GM12891 (cell line): ENCODE measurements at regions not wholly inside any gene's neighbourhood (a gene's known extent, or its start where the extent isn't known, plus 50 kb on each side); places are given as distances from the start of the nearest gene placed in this dataset.

Source experiments
- DNase-seq: peaks from one replicate; pipeline ENCODE4 v3.0.0; 2011; ENCODE audit warnings: low spot score; ENCODE audit not compliant: insufficient read length
- FAIRE-seq: peaks from 2 replicates; lab custom pipeline; 2011; peaks lifted over from hg19 to GRCh38; lab: Jason Lieb, UNC
- PAX5 ChIP-seq: IDR thresholded peaks from 2 replicates; pipeline ENCODE4 v1.6.1; 2011; ENCODE audit warnings: low read length, moderate library complexity, mild to moderate bottlenecking; ENCODE audit not compliant: insufficient read depth, severe bottlenecking
- POLR2A ChIP-seq: IDR thresholded peaks from 2 replicates; pipeline ENCODE4 v1.6.1; 2011; ENCODE audit warnings: low read depth, low read length, control low read depth
- POLR2AphosphoS5 ChIP-seq: IDR thresholded peaks from 2 replicates; pipeline ENCODE4 v1.6.1; 2011; ENCODE audit warnings: low read depth, low read length, control low read depth
- POU2F2 ChIP-seq: IDR thresholded peaks from 2 replicates; pipeline ENCODE4 v1.6.1; 2011; ENCODE audit warnings: low read depth, mild to moderate bottlenecking, control low read depth, low read length, moderate library complexity
- SPI1 ChIP-seq: IDR thresholded peaks from 2 replicates; pipeline ENCODE4 v1.6.1; 2011; ENCODE audit warnings: low read depth, low read length, control low read depth
- TAF1 ChIP-seq: IDR thresholded peaks from 2 replicates; pipeline ENCODE4 v1.6.1; 2011; ENCODE audit warnings: low read depth, low read length, control low read depth

GRCh38 chr18:76167845-76168621, 327.0 kb downstream of the ZNF516 start:
- TF ChIP-seq POLR2AphosphoS5 (no peak), POLR2A (no peak), SPI1 (no peak), POU2F2 (no peak), TAF1 (no peak), PAX5 (no peak)
- DNase-seq (no peak), FAIRE-seq (no peak)

- FAIRE-seq: no peak
- TF ChIP-seq POLR2AphosphoS5 (no peak), PAX5 (no peak), SPI1 (no peak), POU2F2 (no peak), TAF1 (no peak), POLR2A (no peak)
- no peak for DNase-seq
These were observed 327.6 kb downstream of the ZNF516 start for GRCh38 chr18:76167410-76167809.

- no peak for TF ChIP-seq POU2F2
- TF ChIP-seq SPI1: no peak
- no peak for TF ChIP-seq POLR2AphosphoS5
- TF ChIP-seq POLR2A: no peak
- no peak for TF ChIP-seq TAF1
- no peak for TF ChIP-seq PAX5
- no peak for FAIRE-seq
- DNase-seq: no peak
These were observed 332.2 kb downstream of the ZNF516 start for GRCh38 chr18:76162886-76163285.

- TF ChIP-seq POU2F2 (no peak), SPI1 (no peak), PAX5 (no peak), TAF1 (no peak), POLR2AphosphoS5 (no peak), POLR2A (no peak)
- FAIRE-seq: no peak
- no peak for DNase-seq
These were observed 333.1 kb downstream of the ZNF516 start for GRCh38 chr18:76161983-76162382.

GRCh38 chr18:76153691-76154090, 341.4 kb downstream of the ZNF516 start:
- FAIRE-seq (no peak), DNase-seq (no peak)
- no peak for TF ChIP-seq SPI1
- TF ChIP-seq POLR2A: no peak
- no peak for TF ChIP-seq POLR2AphosphoS5
- no peak for TF ChIP-seq PAX5
- no peak for TF ChIP-seq POU2F2
- no peak for TF ChIP-seq TAF1

GRCh38 chr18:76149734-76150133, 345.3 kb downstream of the ZNF516 start:
- TF ChIP-seq POLR2AphosphoS5 (no peak), POU2F2 (no peak), POLR2A (no peak), SPI1 (no peak)
- no peak for DNase-seq
- no peak for FAIRE-seq

GRCh38 chr18:76149284-76149683, 345.8 kb downstream of the ZNF516 start:
- FAIRE-seq: no peak
- DNase-seq: no peak
- no peak for TF ChIP-seq TAF1
- TF ChIP-seq SPI1: peak; percentile 21; the same call in 1 of the 2 replicates

GRCh38 chr18:76145521-76146376, 349.3 kb downstream of the ZNF516 start:
- FAIRE-seq: no peak
- DNase-seq: no peak
- no peak for TF ChIP-seq POLR2A
- no peak for TF ChIP-seq SPI1
- TF ChIP-seq POU2F2: no peak
- TF ChIP-seq TAF1: no peak
- no peak for TF ChIP-seq PAX5
- no peak for TF ChIP-seq POLR2AphosphoS5

- DNase-seq (no peak), FAIRE-seq (no peak)
- TF ChIP-seq POLR2AphosphoS5 (no peak), POLR2A (no peak), POU2F2 (no peak), PAX5 (no peak), SPI1 (no peak), TAF1 (no peak)
These were observed 350.2 kb downstream of the ZNF516 start for GRCh38 chr18:76144844-76145243.

GRCh38 chr18:76142611-76143010, 352.4 kb downstream of the ZNF516 start:
- FAIRE-seq: no peak
- no peak for DNase-seq
- no peak for TF ChIP-seq POLR2AphosphoS5
- no peak for TF ChIP-seq SPI1
